Retina (tissue), 1 donor: ENCODE measurements at regions not wholly inside any gene's neighbourhood (a gene's known extent, or its start where the extent isn't known, plus 50 kb on each side); places are given as distances from the start of the nearest gene placed in this dataset.
"Not testable (repeated sequence)": the region's sequence is repeated elsewhere in the genome, so short reads cannot be mapped to it uniquely, and the experiment has no call there.

ENCODE experiments used
- DNase-seq: peaks from one replicate; pipeline ENCODE4 v3.0.0-alpha.2; 2016

DNA sequence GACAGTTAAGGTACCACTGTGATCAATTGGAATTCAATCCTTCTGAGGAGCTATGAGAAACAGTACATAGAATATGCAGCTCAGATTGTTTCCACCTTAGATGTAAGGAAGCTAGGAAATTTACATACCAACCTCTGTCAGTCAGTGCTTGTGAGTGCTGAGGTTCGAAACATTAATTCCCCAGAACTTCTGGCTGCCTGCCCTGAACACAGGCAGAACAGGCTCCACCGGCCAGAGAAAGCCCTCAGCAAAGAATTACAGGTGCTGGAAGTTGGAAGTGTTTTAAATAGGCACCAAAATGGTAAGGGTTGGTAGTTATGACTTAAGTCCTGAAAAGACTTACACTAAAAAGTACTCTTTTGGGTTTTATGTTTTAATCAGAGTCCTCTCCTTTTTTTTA is 651.8 kb downstream of the C4orf33 start:
- DNase-seq = no peak

DNA sequence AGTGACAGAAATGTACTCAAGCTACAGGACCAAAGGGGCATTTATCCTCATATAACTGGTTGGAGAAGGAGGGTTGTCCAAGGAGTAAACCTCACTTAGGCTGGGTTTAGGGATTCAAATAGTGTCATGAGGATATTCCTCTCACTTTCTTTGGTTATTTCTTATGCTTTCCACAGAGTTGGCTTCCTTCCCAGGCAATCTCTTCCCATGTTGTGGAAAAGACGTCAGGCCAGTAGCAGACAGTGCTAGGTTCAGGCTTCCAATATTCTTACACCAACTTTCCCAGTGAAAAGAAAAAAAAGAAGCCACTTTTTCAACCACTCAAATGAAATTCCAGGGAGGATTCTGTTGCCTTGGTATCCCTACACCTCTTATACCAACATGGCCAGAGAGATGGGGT is 653.0 kb downstream of the C4orf33 start:
- no peak for DNase-seq

DNA sequence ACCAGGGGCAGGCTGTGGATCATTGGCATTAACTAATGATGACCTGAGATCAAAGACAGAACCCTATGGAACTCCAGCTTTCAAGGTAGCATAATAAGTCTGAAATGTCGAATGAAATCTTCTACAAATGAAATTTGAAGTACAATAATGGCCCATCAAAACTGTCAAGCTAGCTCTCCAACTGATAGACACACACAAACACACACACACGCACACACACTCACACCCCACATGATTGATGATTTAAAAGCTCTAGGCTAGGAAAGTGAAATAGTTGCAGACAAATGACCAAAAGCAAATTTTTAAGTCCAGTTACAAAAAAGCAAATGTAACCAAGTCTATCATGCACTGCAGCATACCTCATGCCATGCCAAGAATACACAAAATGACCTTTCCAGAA is 655.7 kb downstream of the C4orf33 start:
- no peak for DNase-seq

DNA sequence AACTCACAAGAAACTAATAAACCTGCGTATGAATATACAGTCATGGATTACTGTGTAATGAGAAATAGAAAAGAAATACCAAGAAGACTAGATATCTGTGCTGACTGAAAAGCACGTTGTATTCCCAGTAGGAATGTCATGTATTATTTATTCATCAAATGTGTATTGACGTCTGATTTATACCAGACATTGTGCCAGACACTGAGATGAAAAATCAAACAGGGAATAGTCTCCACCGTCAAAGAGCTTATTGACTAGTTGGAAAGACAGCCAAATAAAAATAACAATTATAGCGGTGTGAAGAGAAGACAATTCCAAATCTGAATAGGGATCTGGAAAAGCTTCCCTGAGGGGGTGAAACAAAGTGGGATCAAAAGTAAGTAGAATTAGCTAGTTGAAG is 687.6 kb downstream of the C4orf33 start:
- DNase-seq = no peak

DNA sequence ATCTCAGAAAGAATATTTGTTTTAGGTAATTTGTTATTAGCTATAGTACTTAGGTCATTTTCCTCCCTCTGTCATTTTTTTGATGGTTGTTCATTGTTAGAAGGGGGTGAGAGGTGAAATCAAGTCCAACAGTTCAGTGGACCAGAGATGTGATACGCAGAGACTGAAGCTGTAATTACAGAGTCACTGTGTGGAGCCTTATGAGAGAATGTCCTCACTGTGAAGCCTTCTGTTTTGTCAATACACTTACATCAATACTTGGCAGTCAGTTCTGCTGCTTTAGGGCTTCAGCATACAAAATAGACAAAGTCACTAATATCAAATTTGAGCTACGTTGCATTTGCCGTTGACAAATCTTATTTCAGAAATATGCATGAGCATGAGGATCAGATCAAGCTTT is 692.5 kb downstream of the C4orf33 start:
- no peak for DNase-seq

DNA sequence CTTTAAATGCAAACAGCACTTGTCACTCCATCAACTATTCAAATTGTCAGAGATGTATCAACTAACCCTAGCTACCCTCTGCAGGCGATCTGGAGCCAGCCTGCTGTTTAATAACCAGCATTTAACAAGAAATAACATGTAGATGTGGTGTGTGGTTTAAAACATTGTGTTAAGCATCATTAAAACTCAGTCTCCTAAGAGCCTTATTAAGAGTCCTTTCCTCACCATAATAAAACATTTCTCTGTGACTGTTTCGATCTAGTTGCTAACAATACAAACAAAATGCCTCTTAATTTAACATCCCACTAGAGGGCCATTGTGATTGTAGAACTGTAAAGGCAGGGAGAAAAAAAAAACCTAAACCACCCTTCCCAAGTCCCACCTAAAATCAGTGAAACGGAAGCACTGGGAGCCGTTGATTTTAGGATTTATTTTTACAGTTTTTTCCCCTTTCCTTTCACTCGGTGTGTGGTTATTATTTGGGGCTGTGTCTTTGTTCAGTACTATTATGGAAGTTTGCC is 708.6 kb downstream of the C4orf33 start:
- no peak for DNase-seq

DNA sequence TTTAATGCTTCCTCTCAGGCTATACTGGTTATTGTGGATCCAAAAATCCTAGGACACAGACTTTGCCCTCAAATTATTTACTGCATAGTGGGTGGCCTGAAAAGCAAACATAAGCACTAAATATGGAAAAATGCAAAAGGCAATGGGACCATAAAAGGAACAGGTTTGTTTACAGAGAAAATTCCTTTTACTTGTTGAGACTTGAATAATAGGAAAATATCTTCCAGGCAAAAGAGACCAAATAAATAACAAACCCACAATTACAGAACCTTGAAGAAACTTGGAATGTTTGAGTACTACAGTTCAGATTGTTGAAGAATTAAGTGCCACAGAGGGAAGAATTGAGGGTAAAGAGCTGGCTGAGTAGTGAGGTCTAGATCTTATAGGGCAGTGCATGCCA is 711.0 kb downstream of the C4orf33 start:
- DNase-seq = no peak

DNA sequence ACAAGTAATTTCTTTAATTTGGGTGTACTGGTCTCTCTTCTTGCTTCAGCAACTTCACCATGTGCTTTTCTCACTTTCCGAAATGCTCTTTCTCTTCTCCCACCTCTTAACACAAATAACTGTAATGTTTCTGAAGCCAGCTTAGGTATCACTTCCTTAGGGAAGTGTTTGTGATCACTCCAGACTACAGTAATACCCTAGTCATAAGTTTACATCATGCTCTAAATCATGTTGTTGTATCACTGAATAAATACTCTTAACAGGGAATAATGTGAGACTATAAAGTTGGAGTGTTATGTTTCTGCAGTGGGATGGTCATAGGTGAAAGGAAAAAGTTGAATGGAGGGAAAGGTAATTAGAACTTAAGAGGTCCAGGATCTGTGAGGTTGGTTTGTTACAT is 712.3 kb downstream of the C4orf33 start:
- DNase-seq = no peak

DNA sequence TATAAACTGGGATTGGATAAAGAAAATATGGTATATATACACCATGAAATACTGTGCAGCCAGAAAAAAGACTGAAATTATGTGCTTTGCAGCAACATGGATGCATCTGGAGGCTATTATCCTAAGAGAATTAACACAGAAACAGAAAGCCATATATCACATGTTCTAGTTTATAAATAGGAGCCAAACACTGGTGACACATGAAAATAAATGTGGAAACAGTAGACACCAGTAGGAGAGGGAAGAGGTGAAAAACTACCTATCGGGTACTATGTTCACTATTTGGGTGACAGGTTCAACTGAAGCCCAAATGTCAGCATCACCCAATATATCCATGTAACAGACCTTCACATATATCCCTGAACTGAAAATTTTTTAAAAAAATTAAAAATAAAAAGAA is 725.1 kb downstream of the C4orf33 start:
- no peak for DNase-seq

DNA sequence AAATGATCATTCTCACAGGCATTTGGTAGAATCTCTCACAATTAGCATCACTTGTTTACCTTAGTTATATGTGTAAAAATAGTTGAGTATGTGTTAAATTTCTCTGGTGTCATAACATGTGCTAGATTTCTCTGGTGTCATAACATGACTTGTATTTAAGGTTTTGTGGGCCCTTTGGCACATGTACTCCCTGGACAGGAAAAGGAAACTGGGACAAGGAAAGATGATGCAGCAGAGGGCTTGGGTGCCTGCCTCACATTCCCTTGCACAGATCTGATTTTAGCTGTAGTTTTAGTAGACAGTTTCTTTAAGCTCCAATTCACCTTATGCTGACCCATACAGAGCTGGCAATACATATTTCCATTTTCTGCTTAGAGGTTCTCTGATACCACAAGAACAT is 726.0 kb downstream of the C4orf33 start:
- no peak for DNase-seq

DNA sequence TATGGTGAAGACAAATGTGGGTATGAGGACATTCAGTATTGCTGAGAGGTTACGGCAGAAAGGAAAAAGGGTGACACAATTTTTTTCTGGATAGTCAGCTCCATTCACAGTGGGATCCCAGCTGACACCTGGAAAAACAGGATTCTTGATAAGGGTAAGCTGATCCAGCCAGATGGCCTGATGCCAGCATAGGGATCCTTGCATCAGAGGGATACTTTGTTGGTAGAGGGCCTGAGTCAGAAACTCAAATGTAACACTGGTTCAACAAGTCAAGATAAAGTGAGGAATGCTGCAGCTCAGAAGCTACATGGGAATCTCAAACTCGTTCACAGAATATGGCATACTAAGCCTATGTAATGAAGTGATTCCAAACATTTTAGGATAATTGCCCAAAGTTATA is 726.7 kb downstream of the C4orf33 start:
- DNase-seq = no peak

DNA sequence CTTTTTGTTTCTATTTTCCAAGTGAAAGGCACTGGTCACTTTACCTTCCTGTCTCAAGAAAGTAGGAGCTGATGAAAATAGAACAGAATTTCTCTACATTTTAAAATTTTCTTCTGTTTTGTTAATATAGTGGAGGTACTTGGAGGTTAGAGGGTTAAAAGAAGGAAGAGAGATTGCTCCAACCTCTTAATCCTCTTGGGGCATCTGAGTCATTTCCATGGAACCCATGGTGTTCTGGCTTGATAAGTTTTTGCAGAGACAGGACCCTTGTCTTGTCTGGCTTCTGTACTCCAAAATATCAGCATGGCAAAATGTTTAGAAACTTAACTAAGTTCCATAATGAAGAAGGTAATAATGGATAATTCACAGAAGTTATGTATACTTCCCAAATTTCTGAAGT is 727.2 kb downstream of the C4orf33 start:
- no peak for DNase-seq

DNA sequence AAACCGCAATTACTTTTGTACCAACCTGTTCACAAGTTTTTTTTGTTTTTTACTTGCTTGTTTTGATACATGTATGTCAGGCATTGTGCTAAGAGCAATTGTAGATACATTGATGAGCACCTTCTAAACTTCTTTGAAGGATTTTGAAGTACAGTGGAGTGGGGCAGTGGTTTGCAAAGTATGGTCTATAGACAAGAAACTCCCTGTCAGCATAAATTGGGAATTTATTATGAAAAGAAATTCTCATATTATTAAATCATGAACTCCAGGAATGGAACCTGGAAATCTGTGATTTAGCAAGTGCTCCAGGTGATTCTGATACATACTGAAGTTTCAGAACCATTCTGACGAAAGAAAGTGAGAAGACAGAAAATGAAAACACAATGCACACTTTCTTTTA is 733.4 kb downstream of the C4orf33 start:
- no peak for DNase-seq

DNA sequence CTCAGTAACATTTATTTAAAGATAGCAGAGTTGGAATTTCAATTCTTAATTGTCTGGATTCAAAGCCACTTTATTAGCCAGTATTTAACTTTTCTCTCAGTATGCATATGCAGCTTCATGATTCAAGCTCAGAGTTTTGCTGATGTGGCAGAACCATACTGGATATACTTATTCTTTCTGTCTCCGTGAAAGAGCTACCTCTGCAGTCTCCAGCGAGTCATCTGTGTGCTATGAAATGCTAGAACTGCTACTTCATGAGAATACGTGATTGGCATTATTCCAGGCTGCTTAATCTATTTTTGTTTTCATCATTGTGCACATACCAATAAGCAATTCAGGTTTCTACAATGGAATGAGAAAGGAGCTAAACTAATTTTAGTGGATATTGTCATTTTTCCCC is 743.7 kb downstream of the C4orf33 start:
- DNase-seq = no peak

DNA sequence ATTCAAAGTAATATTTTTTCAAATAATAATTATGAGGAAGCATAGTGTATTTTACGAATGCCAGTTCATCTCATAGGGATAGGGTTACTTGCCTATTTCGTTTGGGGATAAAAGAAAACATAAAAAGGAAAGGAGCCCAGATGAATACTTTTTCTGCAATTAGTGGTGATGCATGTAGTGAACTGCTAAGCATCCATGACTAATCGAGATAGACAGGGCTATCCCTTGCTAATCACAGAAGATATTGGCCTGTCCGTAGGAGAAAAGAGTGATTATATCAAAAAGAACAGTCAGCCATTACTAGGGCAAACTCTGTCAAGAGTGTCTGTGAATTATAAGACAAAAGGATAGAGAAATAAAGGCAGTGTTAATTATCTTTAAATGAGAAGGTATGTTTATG is 746.1 kb downstream of the C4orf33 start:
- DNase-seq = peak; percentile 36

DNA sequence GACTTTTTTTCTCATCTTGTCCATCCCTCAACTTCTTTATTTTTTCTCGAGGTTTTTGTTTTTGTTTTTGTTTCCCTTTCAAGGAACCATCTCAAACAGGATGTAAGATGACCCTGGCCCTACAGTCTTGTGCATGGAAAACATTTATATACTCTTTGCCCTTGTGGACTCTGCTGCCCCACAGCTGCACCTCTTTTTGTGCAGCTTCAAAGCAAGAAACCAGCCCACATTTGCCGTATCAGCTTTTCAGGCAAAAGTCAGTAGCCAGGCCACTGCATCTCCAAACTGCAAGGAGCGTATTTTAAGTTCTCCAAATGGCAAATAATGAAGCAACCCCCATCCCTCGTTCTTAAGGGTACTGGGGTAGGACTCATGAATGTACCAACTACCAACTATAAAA is 756.5 kb downstream of the C4orf33 start:
- no peak for DNase-seq

DNA sequence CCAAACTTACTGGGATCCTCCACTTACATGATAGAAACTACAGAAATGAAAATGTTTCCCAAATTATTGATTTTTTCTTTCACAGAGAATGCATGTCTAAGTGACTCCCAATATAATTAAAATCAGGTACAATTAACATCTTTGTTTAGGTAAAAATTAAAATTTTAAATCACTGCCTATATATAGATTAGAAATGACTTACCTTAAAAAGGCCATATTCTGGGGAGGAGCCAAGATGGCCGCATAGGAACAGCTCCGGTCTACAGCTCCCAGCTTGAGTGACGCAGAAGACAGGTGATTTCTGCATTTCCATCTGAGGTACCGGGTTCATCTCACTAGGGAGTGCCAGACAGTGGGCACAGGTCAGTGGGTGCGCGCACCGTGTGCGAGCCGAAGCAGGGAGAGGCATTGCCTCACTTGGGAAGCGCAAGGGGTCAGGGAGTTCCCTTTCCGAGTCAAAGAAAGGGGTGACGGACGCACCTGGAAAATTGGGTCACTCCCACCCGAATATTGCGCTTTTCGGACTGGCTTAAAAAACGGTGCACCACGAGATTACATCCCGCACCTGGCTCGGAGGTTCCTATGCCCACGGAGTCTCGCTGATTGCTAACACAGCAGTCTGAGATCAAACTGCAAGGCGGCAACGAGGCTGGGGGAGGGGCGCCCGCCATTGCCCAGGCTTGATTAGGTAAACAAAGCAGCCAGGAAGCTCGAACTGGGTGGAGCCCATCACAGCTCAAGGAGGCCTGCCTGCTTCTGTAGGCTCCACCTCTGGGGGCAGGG is 757.9 kb downstream of the C4orf33 start:
- DNase-seq = not testable (repeated sequence)

DNA sequence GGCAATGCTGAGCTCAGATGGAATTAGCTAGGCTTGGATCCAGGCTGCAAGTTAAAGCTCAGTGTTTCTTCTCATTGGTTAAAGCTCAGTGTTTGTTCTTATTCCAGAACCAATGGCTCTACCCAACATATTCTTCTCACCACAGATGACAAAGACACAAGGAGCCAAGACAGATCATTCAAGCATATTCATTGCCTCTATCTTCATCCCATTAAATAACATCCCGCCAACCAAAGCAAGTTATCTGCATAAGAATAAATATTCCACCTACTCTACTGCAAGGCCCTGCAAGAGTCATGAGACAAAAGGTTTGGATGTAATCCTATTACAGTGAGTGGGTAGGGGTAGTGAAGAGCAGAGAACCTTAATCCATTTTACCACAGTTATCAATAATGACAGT is 766.5 kb downstream of the C4orf33 start:
- DNase-seq = no peak

DNA sequence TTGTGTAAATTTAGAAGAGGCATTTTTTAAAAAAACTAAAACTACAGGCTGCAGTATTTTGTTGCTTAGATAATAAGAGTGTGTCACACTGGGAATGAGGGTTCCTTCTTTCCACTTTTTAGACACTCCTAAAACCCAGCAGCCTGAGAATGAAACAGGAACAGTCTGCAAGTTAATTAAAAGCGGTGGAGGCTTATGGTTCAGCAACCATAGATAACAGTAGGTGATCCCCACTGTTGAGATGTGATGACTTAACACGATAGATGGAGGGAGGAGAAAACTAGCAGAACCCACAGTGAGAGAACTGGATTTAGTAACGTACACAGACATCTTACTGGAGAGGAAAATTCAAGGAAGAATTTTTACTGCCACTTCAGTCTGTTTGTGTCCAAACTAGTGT is 767.3 kb downstream of the C4orf33 start:
- DNase-seq = no peak

DNA sequence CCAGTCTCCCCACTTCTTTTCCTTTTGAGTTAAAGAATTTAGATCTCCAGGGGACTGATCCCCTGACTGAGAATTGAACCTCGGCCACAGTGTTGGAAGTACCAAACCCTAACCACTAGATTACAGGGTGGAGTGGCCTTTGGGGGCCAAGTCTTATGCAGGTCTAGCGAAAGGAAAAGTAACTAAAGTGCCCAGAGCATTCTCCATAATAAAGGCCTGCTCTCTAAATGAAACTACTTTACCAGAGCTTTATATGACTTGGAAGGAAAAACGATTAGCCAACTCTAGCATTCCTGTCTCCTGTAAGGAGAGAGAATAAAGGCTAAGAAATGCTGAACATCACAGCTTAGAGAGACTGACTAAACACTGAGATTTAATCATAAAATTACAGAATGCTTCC is 788.0 kb downstream of the C4orf33 start:
- DNase-seq = no peak

DNA sequence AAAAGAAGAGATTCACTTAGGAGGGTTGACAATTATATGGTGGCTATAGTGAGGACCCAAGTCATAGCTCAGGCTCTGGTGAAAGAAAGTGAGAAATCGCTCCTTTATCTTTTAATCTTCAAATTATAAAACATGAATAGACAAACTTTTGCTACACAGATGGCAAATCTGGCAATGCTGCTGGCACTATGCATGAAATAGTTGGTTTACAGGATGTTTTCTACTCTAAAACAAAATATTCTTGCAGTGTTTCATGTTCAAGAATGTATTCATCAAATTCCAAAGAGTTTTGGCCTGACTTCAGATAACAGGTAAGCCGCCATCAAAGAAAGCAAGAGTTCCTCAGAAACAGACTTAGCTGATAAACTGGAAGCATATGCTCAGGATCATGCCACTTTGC is 801.2 kb downstream of the C4orf33 start:
- DNase-seq = no peak

DNA sequence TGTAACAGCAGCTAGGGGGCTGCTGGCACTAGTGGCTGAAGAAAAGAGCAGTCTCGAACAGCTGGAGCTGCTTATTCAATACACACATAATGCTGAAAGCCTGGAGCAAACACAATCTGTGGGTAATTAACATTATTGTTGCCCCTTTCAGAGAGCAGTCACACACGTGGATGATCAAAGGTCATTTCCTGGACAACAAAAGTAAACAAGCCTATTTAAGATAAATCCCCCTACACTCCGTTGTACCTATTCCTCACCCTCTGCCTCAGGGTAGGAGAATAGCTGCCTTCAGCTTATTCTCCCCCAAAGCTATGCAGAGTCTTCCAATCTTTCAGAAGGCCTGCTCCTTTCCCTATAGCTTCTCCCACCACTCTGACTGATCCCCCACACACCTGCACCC is 803.9 kb downstream of the C4orf33 start:
- DNase-seq = no peak

DNA sequence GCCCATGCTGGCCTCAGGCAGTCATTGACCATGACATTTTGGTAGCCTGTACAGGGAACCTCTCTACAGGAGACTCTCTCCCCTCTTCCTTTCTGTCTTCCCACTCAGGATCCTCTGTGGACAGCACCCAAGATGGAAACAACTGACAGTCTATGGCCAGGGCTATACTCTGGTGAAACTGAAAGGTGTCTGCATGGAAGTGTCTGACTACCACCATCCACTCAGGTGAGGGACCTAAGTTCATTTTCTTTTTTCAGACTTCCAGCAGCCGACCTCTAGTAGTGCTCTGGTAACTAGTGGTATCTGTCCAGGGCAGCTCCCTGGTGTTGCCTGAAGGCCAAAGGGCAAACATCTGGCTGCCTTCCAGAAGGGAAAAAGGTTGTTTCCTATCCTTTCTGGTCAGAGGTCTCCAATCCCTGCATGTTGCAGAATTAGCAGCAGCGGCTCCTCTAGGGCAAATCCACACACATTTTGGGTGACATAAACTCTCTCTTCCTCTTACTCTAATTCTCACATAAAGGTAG is 804.5 kb downstream of the C4orf33 start:
- no peak for DNase-seq

DNA sequence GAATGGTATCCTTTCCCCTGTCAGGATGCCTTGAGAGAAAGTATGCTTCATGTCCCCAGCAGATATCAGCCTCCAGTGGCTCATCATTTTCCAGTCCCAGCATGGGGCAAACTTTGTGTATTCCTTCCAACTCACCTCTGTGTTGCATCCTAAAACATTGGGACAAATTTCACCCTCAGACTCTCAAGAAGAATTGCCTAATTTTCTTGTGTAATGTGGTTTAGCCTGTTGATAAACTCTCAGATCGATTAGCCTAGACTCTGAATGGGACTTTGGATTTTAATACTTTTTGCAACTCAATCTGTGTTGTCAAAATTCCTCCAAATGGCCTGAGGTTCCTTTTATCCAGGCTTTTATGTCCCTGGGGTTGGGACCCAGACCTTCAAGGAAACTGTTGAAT is 805.3 kb downstream of the C4orf33 start:
- no peak for DNase-seq

DNA sequence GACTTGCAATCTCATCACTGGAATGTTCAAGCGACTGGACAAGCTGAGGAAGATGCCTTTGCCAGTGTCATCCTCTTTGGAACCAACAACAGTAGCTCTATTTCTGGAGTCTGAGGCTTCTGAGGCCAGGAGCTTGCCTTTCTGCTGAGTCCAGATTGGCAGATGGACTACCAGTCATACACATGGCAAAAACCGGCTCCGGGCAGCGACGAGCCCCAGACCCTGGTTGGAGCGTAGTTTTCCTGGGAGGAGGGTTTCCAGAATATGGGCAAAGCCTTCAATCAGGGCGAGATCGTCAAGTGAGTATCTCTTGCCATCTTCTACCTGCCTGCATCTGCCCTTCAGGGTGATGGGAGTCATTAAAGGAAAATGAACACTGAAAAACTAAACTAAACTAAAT is 807.9 kb downstream of the C4orf33 start:
- no peak for DNase-seq
